ENCODE measurements at regions not wholly inside any gene's neighbourhood (a gene's known extent, or its start where the extent isn't known, plus 50 kb on each side); places are given as distances from the start of the nearest gene placed in this dataset.

- no peak for TF ChIP-seq POLR2A (IDR thresholded peaks at IDR 0.05)
- TF ChIP-seq CTCF (IDR thresholded peaks at IDR 0.05), result no peak
- TF ChIP-seq POLR2AphosphoS5 (IDR thresholded peaks at IDR 0.05), result no peak
- no peak for TF ChIP-seq EP300 (IDR thresholded peaks at IDR 0.05)
Measured at GRCh38 chr1:198959032-198959431, 320.2 kb downstream of the PTPRC start.

All from upper lobe of left lung (tissue), 4 donors.